GM12892 (cell line): ENCODE measurements at regions not wholly inside any gene's neighbourhood (a gene's known extent, or its start where the extent isn't known, plus 50 kb on each side); places are given as distances from the start of the nearest gene placed in this dataset.
"Not testable (repeated sequence)": the region's sequence is repeated elsewhere in the genome, so short reads cannot be mapped to it uniquely, and the experiment has no call there.

Source experiments
- POLR2A ChIP-seq: IDR thresholded peaks from 2 replicates; pipeline ENCODE4 v1.6.1; 2011; ENCODE audit warnings: low read depth, low read length, control low read depth
- POLR2AphosphoS5 ChIP-seq: IDR thresholded peaks from 2 replicates; pipeline ENCODE4 v1.6.1; 2011; ENCODE audit warnings: low read depth, low read length, control low read depth
- TAF1 ChIP-seq: IDR thresholded peaks from 2 replicates; pipeline ENCODE4 v1.6.1; 2011; ENCODE audit warnings: low read depth, mild to moderate bottlenecking, control low read depth, low read length, borderline replicate concordance

- TF ChIP-seq POLR2AphosphoS5, POLR2A, TAF1: not testable (repeated sequence)
Observed at GRCh38 chr2:132315546-132315945, 101.1 kb upstream of the GPR39 start.
